ENCODE measurements at regions not wholly inside any gene's neighbourhood (a gene's known extent, or its start where the extent isn't known, plus 50 kb on each side); places are given as distances from the start of the nearest gene placed in this dataset.
A peak's percentile ranks its signal among the peaks of the same experiment; 100 is the strongest.
"Not testable (repeated sequence)": the region's sequence is repeated elsewhere in the genome, so short reads cannot be mapped to it uniquely, and the experiment has no call there.

DNA sequence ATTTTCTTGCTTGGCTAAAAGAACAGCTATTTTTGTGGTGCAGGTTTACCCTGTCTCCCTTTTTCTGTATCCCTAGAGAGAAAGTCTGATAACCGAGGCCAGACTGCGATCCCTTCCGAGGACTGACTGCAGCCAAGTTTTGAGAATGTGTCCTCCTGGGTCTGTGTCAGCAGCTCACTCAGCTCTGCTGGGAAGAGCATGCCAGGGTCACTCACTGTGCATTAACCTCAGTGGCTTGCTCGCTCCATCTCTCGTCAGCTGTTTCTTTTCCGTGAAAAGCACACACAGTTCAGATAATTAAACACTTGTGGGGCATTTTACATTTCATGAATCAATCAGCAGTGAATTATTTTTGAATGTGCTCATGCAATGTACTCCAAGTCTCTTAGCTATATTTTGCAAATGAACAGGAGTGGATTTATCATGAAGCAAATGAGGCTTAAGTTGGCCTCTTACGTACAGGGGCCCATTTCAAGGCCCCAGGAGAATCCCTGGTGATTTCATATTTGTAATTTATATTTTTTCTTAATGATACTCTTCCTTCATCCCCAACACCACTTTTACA lies 252.1 kb downstream of the SMARCA2 start:
- no peaks in the 10 kb centered on the region for H3K9me3 ChIP-seq (replicated peaks)
- no peaks in the 10 kb centered on the region for H3K36me3 ChIP-seq
- H3K27me3 ChIP-seq, result no peaks in the 10 kb centered on the region
- no peaks in the 10 kb centered on the region for H3K4me1 ChIP-seq
- no peak overlapping the region for H3K4me3 ChIP-seq
- no peak overlapping the region for H3K27ac ChIP-seq
- DNase-seq, result no peak

DNA sequence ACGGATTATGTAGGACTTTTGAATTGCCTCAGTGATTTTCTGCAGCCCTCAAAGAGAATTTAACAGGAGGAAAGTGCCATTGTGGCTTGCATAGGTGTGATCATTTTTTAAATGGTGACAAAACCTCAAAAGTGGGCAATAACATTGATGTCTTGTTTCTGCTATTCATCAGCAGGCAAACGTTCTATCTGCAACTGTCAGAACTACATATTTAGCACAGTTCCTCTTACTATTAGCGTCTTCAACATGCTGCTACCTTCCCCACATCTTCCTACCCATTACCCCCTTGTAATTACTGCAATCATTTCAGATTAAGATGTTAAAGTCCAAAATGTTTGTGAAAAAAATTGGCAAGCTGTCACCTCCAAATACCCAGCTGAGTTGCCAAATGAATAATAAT lies 254.6 kb downstream of the SMARCA2 start:
- H3K9me3 ChIP-seq (replicated peaks), result no peaks in the 10 kb centered on the region
- no peak for DNase-seq
- no peak overlapping the region for H3K27ac ChIP-seq
- H3K4me1 ChIP-seq, result no peaks in the 10 kb centered on the region
- H3K27me3 ChIP-seq, result no peaks in the 10 kb centered on the region
- no peaks in the 10 kb centered on the region for H3K36me3 ChIP-seq
- H3K4me3 ChIP-seq, result no peak overlapping the region

DNA sequence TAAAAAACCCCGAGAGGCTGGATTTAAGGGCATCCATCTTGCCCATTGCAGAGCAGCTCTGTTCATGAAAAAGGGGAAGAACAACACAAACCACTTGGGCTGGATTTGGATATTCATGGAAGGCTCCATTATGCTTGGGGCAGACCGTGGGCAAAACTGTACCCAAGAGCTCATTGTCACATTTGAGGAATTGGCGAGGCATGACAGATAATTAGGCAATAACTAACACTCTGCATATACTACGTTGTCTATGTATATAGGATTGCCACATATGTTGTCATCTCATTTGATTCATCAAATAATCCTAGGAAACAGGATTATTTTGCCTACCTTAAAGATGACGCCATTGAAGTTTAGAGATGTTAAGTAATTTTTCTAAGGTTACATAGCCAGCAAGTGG lies 255.4 kb downstream of the SMARCA2 start:
- no peak for DNase-seq
- H3K4me1 ChIP-seq, result no peaks in the 10 kb centered on the region
- H3K9me3 ChIP-seq (replicated peaks), result no peaks in the 10 kb centered on the region
- no peak overlapping the region for H3K27ac ChIP-seq
- H3K27me3 ChIP-seq, result no peaks in the 10 kb centered on the region
- H3K4me3 ChIP-seq, result no peak overlapping the region
- H3K36me3 ChIP-seq, result no peaks in the 10 kb centered on the region

DNA sequence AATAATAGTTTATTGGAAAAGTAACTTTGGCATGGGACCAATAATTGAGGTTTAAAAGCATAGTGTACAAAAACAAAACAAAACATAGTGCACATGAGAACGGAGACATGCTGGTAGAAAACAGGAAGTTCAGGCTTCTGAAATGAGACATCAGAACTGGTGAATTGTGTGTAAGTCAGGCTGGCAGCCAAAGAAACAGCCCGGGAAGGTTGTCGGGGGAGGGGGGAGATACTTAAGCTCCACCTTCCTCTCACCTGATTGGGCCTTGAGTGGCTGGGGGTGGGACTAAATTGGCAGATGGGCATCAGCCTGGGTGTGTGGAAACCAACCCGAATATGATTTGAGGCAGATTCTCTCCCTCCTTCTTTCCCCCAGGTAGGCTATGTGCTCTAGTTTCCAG lies 256.3 kb downstream of the SMARCA2 start:
- Histone ChIP-seq H3K4me3 (no peak overlapping the region), H3K36me3 (no peaks in the 10 kb centered on the region), H3K9me3 (replicated peaks) (no peaks in the 10 kb centered on the region), H3K27me3 (no peaks in the 10 kb centered on the region), H3K4me1 (peaks cover 2% of the 10 kb centered on the region; the same call in 1 of the 2 replicates), H3K27ac (no peak overlapping the region)
- DNase-seq, result peak in 1 of 2 experiments; percentile 14

DNA sequence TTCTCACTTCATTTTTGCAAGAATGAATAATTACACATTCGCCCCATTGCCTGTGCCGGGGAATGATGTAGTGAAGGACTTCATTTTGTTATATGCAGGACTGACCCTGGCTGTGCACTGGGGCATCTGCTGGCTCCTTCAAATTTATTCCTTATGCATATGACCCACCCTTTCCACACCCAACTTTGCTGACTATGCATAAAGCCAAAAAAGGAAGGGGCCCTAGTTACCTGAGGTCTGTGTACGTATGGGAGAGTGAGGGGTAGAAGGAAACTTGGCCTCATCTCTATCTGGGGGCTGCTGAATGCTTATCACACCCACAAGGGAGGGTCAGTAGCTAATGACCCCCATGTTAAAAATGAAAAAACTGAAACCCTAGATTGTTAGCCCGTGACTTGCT lies 259.6 kb downstream of the SMARCA2 start:
- H3K9me3 ChIP-seq (replicated peaks), result no peaks in the 10 kb centered on the region
- H3K27me3 ChIP-seq, result no peaks in the 10 kb centered on the region
- H3K36me3 ChIP-seq, result no peaks in the 10 kb centered on the region
- H3K4me1 ChIP-seq, result peaks cover 2% of the 10 kb centered on the region; the same call in 1 of the 2 replicates
- H3K4me3 ChIP-seq, result no peak overlapping the region
- no peak for DNase-seq
- no peak overlapping the region for H3K27ac ChIP-seq

DNA sequence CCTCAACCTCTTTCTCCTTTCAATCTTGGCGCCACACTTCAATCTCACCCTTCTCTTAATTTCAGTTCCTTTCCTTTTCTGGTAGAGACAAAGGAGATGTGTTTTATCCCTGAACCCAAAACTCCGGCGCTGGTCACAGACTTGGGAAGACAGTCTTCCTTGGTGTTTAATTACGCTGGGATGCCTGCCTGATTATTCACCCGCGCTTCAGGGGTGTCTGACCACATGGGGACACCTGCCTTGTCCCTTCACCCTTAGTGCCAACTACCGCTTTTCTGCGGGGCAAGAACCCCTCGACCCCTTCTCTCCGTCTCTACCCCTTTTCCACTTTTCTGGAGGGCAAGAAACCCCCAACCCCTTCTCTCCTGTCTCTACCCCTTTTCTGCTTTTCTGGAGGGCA lies 261.1 kb downstream of the SMARCA2 start:
- peaks cover 3% of the 10 kb centered on the region for H3K4me1 ChIP-seq
- H3K27ac ChIP-seq, result peak overlapping the region; percentile 5; the same call in 1 of the 2 replicates
- no peaks in the 10 kb centered on the region for H3K9me3 ChIP-seq (replicated peaks)
- no peak overlapping the region for H3K4me3 ChIP-seq
- H3K27me3 ChIP-seq, result no peaks in the 10 kb centered on the region
- H3K36me3 ChIP-seq, result no peaks in the 10 kb centered on the region
- peak; percentile 21 to 34 for DNase-seq

DNA sequence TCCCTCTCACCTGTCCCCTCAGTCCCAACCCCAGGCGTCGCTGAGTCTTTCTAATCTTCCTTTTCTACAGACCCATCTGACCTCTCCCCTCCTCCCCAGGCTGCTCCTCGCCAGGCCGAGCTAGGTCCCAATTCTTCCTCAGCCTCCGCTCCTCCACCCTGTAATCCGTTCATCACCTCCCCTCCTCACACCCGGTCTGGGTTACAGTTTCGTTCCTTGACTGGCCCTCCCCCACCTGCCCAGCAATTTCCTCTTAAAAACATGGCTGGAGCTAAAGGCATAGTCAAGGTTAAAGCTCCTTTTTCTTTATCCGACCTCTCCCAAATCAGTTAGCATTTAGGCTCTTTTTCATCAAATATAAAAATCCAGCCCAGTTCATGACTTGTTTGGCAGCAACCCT lies 262.0 kb downstream of the SMARCA2 start:
- not testable (repeated sequence) for DNase-seq

DNA sequence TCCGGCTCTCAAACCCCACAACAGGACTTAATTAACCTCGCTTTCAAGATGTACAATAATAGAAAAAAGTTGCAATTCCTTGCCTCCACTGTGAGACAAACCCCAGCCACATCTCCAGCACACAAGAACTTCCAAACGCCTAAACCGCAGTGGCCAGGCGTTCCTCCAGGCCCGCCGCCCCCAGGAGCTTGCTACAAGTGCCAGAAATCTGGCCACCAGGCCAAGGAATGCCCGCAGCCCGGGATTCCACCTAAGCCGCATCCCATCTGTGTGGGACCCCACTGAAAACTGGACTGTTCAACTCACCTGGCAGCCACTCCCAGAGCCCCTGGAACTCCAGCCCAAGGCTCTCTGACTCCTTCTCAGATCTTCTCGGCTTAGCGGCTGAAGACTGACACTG lies 262.5 kb downstream of the SMARCA2 start:
- H3K36me3 ChIP-seq; H3K27ac ChIP-seq; DNase-seq; H3K4me3 ChIP-seq; H3K9me3 ChIP-seq (replicated peaks); H3K27me3 ChIP-seq: not testable (repeated sequence)
- H3K4me1 ChIP-seq, result peaks cover 17% of the 10 kb centered on the region

More for the DNA sequence above, 262.0 kb downstream of the SMARCA2 start:
- not testable (repeated sequence) for H3K27ac ChIP-seq; H3K27me3 ChIP-seq; H3K9me3 ChIP-seq (replicated peaks); H3K36me3 ChIP-seq; H3K4me3 ChIP-seq
- H3K4me1 ChIP-seq, result peaks cover 12% of the 10 kb centered on the region

DNA sequence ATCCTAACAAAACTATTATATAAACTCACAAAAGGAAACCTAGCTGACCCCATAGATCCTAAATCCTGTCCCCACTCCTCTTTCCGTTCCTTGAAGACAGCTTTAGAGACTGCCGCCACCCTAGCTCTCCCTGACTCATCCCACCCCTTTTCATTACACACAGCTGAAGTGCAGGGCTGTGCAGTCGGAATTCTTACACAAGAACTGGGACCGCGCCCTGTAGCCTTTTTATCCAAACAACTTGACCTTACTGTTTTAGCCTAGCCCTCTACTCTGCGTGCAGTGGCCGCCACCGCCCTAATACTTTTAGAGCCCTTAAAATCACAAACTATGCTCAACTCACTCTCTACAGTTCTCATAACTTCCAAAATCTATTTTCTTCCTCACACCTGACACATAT lies 264.0 kb downstream of the SMARCA2 start:
- H3K9me3 ChIP-seq (replicated peaks); H3K27me3 ChIP-seq; H3K4me3 ChIP-seq; H3K27ac ChIP-seq; DNase-seq; H3K36me3 ChIP-seq: not testable (repeated sequence)
- peaks cover 20% of the 10 kb centered on the region for H3K4me1 ChIP-seq

DNA sequence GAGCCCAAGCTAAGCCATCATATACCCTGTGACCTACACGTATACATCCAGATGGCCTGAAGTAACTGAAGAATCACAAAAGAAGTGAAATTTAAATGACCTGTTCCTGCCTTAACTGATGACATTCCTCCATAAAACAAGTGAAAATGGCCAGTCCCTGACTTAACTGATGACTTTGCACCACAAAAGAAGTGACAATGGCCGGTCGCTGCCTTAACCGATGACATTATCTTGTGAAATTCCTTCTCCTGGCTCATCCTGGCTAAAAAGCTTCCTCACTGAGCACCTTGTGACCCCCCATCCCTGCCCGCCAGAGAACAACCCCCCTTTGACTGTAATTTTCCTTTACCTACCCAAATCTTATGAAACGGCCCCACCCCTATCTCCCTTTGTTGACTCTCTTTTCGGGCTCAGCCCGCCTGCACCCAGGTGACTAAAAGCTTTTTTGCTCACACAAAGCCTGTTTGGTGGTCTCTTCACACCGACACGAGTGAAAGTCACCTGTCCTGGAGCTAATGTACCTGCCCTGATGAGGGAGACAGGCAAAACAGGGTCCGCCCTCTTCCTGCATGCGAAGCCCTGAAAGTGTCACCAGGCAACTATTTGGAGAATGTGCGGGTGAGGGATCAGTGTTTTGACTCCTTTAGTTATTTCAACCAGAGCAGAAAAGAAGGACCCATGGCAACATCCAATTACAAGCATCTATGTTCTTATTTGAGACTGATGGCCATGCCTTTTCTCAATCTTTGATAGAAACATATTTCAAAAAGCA lies 266.1 kb downstream of the SMARCA2 start:
- Histone ChIP-seq H3K4me1 (peaks cover 26% of the 10 kb centered on the region), H3K36me3 (no peaks in the 10 kb centered on the region), H3K9me3 (replicated peaks) (no peaks in the 10 kb centered on the region), H3K27ac (peak overlapping the region; percentile 17), H3K4me3 (no peak overlapping the region), H3K27me3 (no peaks in the 10 kb centered on the region)
- DNase-seq, result peak in 1 of 2 experiments; percentile 20

DNA sequence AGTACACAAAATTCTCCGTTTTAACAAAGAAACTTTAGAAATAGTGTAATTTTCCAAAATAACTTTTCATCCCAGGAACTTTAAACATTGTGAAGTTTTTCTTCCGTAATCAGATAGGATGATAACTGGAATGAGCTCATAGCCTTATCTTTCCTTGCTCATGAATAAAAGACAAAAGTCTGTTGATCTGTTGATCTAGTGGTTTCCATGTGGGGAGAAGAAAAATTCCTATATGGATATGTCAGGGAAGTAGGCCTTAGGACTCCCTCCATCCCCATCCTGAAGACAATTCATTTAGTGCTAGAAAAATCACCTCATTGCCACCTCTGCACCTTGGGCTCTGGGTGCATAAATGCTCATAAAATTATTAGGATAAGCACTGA lies 266.6 kb downstream of the SMARCA2 start:
- Histone ChIP-seq H3K4me1 (peaks cover 25% of the 10 kb centered on the region), H3K27me3 (no peaks in the 10 kb centered on the region), H3K9me3 (replicated peaks) (no peaks in the 10 kb centered on the region), H3K27ac (peak overlapping the region; percentile 17), H3K36me3 (no peaks in the 10 kb centered on the region), H3K4me3 (no peak overlapping the region)
- DNase-seq, result peak in 1 of 2 experiments; percentile 17

DNA sequence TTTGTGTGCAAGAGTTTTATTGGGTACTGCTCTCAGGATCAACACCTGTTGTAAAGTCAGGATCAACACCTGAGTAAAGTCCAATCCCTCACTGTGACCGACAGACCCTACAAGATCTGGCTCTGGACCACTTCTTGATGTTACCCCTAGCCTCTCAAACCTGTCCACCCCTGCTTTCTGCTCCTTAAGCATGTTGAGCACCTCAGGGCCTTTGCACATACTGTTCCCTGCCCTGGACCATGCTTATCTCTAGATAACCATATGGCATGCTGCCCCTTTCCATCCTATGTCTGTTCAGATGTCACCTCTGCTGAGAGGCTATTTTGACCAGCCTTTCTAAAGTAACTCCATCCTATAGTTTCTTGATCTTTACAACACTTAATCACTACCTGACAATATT lies 269.6 kb downstream of the SMARCA2 start:
- Histone ChIP-seq H3K36me3 (no peaks in the 10 kb centered on the region), H3K27ac (no peak overlapping the region), H3K27me3 (no peaks in the 10 kb centered on the region), H3K9me3 (replicated peaks) (no peaks in the 10 kb centered on the region), H3K4me3 (no peak overlapping the region), H3K4me1 (peaks cover 25% of the 10 kb centered on the region)
- DNase-seq, result no peak

DNA sequence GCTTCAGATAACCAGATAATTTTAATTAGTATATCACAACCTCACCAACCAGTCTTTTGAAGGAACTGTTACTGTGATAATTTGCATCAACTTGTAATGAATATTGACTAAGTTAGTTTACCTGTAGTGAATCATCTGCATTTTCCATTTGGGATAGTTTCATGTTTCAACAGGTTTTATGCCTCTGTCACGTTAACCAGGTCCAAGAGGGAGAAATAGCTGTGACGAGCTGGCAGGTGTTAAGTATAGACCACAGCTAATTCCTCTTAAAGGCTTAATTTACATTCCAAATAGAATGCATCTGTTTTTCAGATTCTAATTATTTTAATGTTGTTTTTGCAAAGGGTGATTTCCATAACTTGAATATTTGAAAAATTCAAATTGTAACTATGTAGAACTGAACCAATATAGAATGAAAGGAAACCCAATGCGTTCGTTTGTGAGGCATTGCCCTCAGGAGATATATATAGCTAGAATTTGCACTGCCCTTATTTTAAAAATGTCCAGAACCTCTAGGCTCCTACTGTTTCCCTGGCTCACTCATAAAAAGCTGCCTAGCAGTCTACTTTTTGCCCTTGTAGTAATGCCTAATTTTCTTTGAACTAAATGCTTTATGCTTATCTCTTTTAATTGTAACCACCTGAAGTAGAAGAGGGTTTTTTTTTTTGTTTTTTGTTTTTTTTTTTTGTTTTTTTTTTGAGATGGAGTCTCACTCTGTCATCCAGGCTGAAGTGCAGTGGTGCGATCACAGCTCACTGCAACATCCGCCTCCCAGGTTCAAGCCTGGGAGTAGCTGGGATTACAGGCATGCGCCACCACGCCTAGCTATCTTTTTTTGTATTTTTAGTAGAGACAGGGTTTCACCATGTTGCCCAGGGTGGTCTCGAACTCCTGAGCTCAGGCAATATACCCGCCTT lies 270.5 kb downstream of the SMARCA2 start:
- peaks cover 26% of the 10 kb centered on the region for H3K4me1 ChIP-seq
- H3K27ac ChIP-seq, result no peak overlapping the region
- H3K36me3 ChIP-seq, result no peaks in the 10 kb centered on the region
- H3K27me3 ChIP-seq, result no peaks in the 10 kb centered on the region
- no peaks in the 10 kb centered on the region for H3K9me3 ChIP-seq (replicated peaks)
- DNase-seq, result no peak
- no peak overlapping the region for H3K4me3 ChIP-seq

DNA sequence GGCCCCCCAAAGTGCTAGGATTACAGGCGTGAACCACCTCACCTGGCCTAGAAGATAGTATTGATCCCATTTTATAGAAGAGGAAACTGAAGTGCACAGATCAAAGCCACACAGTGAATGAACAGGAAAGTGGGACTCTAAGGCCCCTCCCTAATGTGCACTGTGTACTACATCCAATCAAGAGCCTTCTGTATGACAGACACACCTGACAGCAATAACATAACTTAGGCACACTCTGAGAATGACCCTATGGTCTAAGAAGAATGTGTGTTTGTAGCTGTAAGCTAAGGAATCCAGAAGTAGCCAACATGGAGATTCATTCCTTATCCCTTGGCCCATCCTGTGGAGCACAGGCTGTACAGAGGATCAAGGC lies 271.2 kb downstream of the SMARCA2 start:
- Histone ChIP-seq H3K4me3 (no peak overlapping the region), H3K4me1 (peaks cover 32% of the 10 kb centered on the region), H3K27ac (no peak overlapping the region), H3K27me3 (no peaks in the 10 kb centered on the region), H3K9me3 (replicated peaks) (no peaks in the 10 kb centered on the region), H3K36me3 (no peaks in the 10 kb centered on the region)
- DNase-seq, result no peak

DNA sequence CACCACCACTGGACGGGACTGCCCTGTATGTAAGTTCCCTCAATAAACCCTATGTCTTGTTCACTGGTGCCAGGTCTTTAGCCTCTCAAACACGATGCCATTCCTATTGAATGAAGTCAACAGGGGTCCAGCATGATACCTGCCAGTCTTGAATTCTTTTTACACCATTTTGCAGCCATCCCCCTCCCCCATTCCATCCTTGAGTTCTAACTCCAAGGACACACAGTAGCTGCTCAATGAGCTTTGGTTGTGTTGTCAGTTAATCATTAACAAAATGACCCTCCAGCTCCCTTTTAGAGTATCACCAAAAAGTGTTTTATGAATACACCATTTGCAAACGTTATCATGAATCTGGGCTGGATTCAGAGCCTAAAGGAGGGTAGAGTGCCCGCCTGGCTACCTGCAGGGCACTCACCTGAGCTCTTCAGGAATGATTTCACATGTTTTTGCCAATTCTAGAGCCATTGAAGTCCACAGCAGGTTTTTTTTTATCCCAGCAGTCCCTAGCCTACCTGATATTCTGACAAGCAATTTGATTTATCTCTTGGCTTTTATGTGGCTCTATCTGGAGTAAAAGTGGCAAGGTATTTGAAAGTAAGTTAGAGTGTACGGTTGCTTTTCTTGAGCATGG lies 271.8 kb downstream of the SMARCA2 start:
- H3K4me1 ChIP-seq, result peaks cover 31% of the 10 kb centered on the region
- H3K27me3 ChIP-seq, result no peaks in the 10 kb centered on the region
- H3K27ac ChIP-seq, result no peak overlapping the region
- no peaks in the 10 kb centered on the region for H3K36me3 ChIP-seq
- no peak overlapping the region for H3K4me3 ChIP-seq
- no peak for DNase-seq
- H3K9me3 ChIP-seq (replicated peaks), result no peaks in the 10 kb centered on the region
